ENCODE measurements at regions not wholly inside any gene's neighbourhood (a gene's known extent, or its start where the extent isn't known, plus 50 kb on each side); places are given as distances from the start of the nearest gene placed in this dataset.

GRCh38 chr6:85385636-85386315, 64.1 kb upstream of the NT5E start:
- Histone ChIP-seq H3K9ac (ENCODE audit: low read depth, low read length) (no peak overlapping the region), H2BK5ac (ENCODE audit: low read depth, low read length, poor library complexity, severe bottlenecking) (no peak overlapping the region), H2BK120ac (ENCODE audit: low read depth, low read length) (no peak overlapping the region), H2AK5ac (ENCODE audit: low read depth, low read length) (no peak overlapping the region; the same call in 1 of the 2 replicates), H2AFZ (replicated peaks; ENCODE audit: low read length, poor library complexity) (no peak overlapping the region), H4K91ac (ENCODE audit: insufficient read depth, low read depth, low read length) (no peak overlapping the region), H3K4me3 (ENCODE audit: insufficient read depth, low read depth, low read length) (no peak overlapping the region), H3K4me1 (ENCODE audit: control insufficient read depth, insufficient read depth, low read length) (peaks cover 4% of the 10 kb centered on the region), H2AK9ac (replicated peaks; ENCODE audit: low read depth, low read length, poor library complexity) (no peak overlapping the region), H4K5ac (ENCODE audit: low read depth, low read length) (no peak overlapping the region), H2BK20ac (ENCODE audit: low read depth, low read length) (no peak overlapping the region), H3K23ac (ENCODE audit: low read depth, low read length) (no peak overlapping the region), H3K9me1 (ENCODE audit: insufficient read depth, low read length) (peaks cover 3% of the 10 kb centered on the region; the same call in 1 of the 2 replicates), H3K9me3 (ENCODE audit: control insufficient read depth, insufficient read depth, low read length) (no peaks in the 10 kb centered on the region), H3K56ac (ENCODE audit: extremely low read depth, insufficient read depth, low read length) (no peak overlapping the region), H2BK15ac (ENCODE audit: low read depth, low read length) (no peak overlapping the region), H3K79me1 (ENCODE audit: low read depth in 1 of 2, low read length in 2 of 2) (no peaks in the 10 kb centered on the region), H3K18ac (ENCODE audit: low read depth, low read length) (no peak overlapping the region), H4K8ac (ENCODE audit: low read depth in 2 of 2, low read length in 2 of 2) (no peak overlapping the region), H4K20me1 (ENCODE audit: insufficient read depth, low read length) (no peaks in the 10 kb centered on the region), H3K14ac (replicated peaks; ENCODE audit: low read depth, low read length) (no peak overlapping the region), H3K4me2 (ENCODE audit: low read depth, low read length) (no peak overlapping the region), H3K36me3 (ENCODE audit: control insufficient read depth, insufficient read depth, low read length) (no peaks in the 10 kb centered on the region), H3K4ac (ENCODE audit: low read depth, low read length) (no peak overlapping the region), H3K27ac (ENCODE audit: insufficient read depth, low read length) (no peak overlapping the region), H3K27me3 (ENCODE audit: control insufficient read depth, insufficient read depth, low read length) (no peaks in the 10 kb centered on the region)
- ChIA-PET POLR2A (ENCODE audit: unreplicated experiment) (no interaction called here), CTCF (interaction anchor here (0.9 to 1.4 kb wide), 3 partner anchors 11 to 31 kb away, joined by 3 read pairs; no protein-coding TSS in a partner anchor)
- DNase-seq (no peak), ATAC-seq (ENCODE audit: low read depth) (no peak)
- dilution Hi-C loops (cut with HindIII; ENCODE audit: low sequenced_read_pairs, unreplicated experiment) (no loop called here), in situ Hi-C loops (cut with MboI; ENCODE audit: low sequenced_read_pairs) (no loop called here), intact Hi-C loops (cut with micrococcal nuclease) (no loop called here)
- WGBS, 2 experiments (ENCODE audit: extremely low coverage in 2 of 2, insufficient read length in 1 of 2): 90% methylated on average over 2 of the region's 5 CpGs; no CpG with 5 or more reads in 1 of the 2 experiments
- TF ChIP-seq MXI1 (IDR thresholded peaks at IDR 0.05; ENCODE audit: borderline replicate concordance, low read depth, low read length) (no peak), USF2 (IDR thresholded peaks at IDR 0.05; ENCODE audit: low read depth, low read length) (no peak), NFE2L2 (IDR thresholded peaks at IDR 0.05; ENCODE audit: low read depth, low read length) (no peak)
- TF ChIP-seq, protein P1, sequence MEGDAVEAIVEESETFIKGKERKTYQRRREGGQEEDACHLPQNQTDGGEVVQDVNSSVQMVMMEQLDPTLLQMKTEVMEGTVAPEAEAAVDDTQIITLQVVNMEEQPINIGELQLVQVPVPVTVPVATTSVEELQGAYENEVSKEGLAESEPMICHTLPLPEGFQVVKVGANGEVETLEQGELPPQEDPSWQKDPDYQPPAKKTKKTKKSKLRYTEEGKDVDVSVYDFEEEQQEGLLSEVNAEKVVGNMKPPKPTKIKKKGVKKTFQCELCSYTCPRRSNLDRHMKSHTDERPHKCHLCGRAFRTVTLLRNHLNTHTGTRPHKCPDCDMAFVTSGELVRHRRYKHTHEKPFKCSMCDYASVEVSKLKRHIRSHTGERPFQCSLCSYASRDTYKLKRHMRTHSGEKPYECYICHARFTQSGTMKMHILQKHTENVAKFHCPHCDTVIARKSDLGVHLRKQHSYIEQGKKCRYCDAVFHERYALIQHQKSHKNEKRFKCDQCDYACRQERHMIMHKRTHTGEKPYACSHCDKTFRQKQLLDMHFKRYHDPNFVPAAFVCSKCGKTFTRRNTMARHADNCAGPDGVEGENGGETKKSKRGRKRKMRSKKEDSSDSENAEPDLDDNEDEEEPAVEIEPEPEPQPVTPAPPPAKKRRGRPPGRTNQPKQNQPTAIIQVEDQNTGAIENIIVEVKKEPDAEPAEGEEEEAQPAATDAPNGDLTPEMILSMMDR (conservative IDR thresholded peaks at IDR 0.05; ENCODE audit: low read depth, low read length): no peak
- no TSS peak for BruUV-seq (replicated peaks)

Data from IMR-90 (cell line).